Liver (tissue), 8 donors: ENCODE measurements at regions not wholly inside any gene's neighbourhood (a gene's known extent, or its start where the extent isn't known, plus 50 kb on each side); places are given as distances from the start of the nearest gene placed in this dataset.

Source experiments
- DNase-seq: peaks from one replicate; pipeline ENCODE4 v3.0.0-alpha.2; 2017; ENCODE audit warnings: low spot score
- H3K27ac ChIP-seq, 2 donors: one replicate each; pipeline ENCODE4 v1.7.0; 2013; ENCODE audit warnings: inconsistent platforms in 2 of 2, low read length in 2 of 2, control low read depth in 1 of 2, low read depth in 1 of 2, mild to moderate bottlenecking in 1 of 2
- H3K27me3 ChIP-seq, 4 donors: one replicate each; pipeline versions ENCODE4 v1.6.1 to v1.7.0; 2013; ENCODE audit warnings: low read length in 3 of 4, inconsistent platforms in 1 of 4, mild to moderate bottlenecking in 1 of 4, moderate library complexity in 1 of 4; ENCODE audit not compliant: control insufficient read depth in 4 of 4, insufficient read depth in 4 of 4
- H3K36me3 ChIP-seq, 4 donors: one replicate each; pipeline versions ENCODE4 v1.6.1 to v1.7.0; 2013; ENCODE audit warnings: low read length in 3 of 4, mild to moderate bottlenecking in 3 of 4, low read depth in 1 of 4, moderate library complexity in 1 of 4; ENCODE audit not compliant: control insufficient read depth in 4 of 4, insufficient read depth in 3 of 4
- H3K4me1 ChIP-seq, 4 donors: one replicate each; pipeline versions ENCODE4 v1.6.1 to v1.7.0; 2013; ENCODE audit warnings: low read length in 3 of 4, mild to moderate bottlenecking in 3 of 4, moderate library complexity in 1 of 4; ENCODE audit not compliant: control insufficient read depth in 4 of 4, insufficient read depth in 4 of 4
- H3K4me3 ChIP-seq, 3 donors: one replicate each; pipeline versions ENCODE4 v1.6.1 to v1.7.0; 2013; ENCODE audit warnings: low read length in 3 of 3, control low read depth in 1 of 3, low read depth in 1 of 3, mild to moderate bottlenecking in 1 of 3
- H3K9ac ChIP-seq, 2 donors: one replicate each; pipeline ENCODE4 v1.7.0; 2013; ENCODE audit warnings: low read length in 2 of 2, mild to moderate bottlenecking in 2 of 2, moderate library complexity in 2 of 2, control low read depth in 1 of 2, low read depth in 1 of 2
- H3K9me3 ChIP-seq, 4 donors: one replicate each; pipeline versions ENCODE4 v1.6.1 to v1.7.0; 2013; ENCODE audit warnings: low read length in 3 of 4; ENCODE audit not compliant: control insufficient read depth in 4 of 4
- ATF3 ChIP-seq: IDR thresholded peaks from 2 replicates; pipeline ENCODE4 v1.6.1; 2016; ENCODE audit warnings: antibody characterized with exemption
- CTCF ChIP-seq: fragments of 150-350 bp; IDR thresholded peaks from 2 replicates; pipeline ENCODE4 v1.5.1; 2017; ENCODE audit warnings: improper control_type of control experiment, low read depth, low read length; ENCODE audit not compliant: missing input control
- FOXA1 ChIP-seq: IDR thresholded peaks from 2 replicates; pipeline ENCODE4 v1.6.1; 2016; ENCODE audit warnings: antibody characterized with exemption
- FOXA2 ChIP-seq: IDR thresholded peaks from 2 replicates; pipeline ENCODE4 v1.6.1; 2016; ENCODE audit warnings: antibody characterized with exemption
- GABPA ChIP-seq, 2 donors: IDR thresholded peaks in 1 of 2; conservative IDR thresholded peaks in 1 of 2; 2 replicates each; pipeline ENCODE4 v1.6.1; 2016; ENCODE audit warnings: antibody characterized with exemption in 2 of 2, mild to moderate bottlenecking in 1 of 2, moderate library complexity in 1 of 2
- HNF4A ChIP-seq, 2 donors: conservative IDR thresholded peaks; 2 replicates each; pipeline ENCODE4 v1.6.1; 2016; ENCODE audit warnings: antibody characterized with exemption in 2 of 2, mild to moderate bottlenecking in 2 of 2
- HNF4G ChIP-seq: IDR thresholded peaks from 2 replicates; pipeline ENCODE4 v1.6.1; 2016; ENCODE audit warnings: antibody characterized with exemption
- JUND ChIP-seq, 2 donors: IDR thresholded peaks; 2 replicates each; pipeline ENCODE4 v1.6.1; 2016; ENCODE audit warnings: antibody characterized with exemption in 2 of 2
- MAX ChIP-seq: IDR thresholded peaks from 2 replicates; pipeline ENCODE4 v1.6.1; 2016; ENCODE audit warnings: antibody characterized with exemption
- NR2F2 ChIP-seq: IDR thresholded peaks from 2 replicates; pipeline ENCODE4 v1.6.1; 2016; ENCODE audit warnings: antibody characterized with exemption
- RAD21 ChIP-seq, 2 donors: IDR thresholded peaks; 2 replicates each; pipeline ENCODE4 v1.6.1; 2016; ENCODE audit warnings: antibody characterized with exemption in 2 of 2, mild to moderate bottlenecking in 2 of 2
- REST ChIP-seq: IDR thresholded peaks from 2 replicates; pipeline ENCODE4 v1.6.1; 2016; ENCODE audit warnings: antibody characterized with exemption, mild to moderate bottlenecking
- RXRA ChIP-seq, 2 donors: IDR thresholded peaks; 2 replicates each; pipeline ENCODE4 v1.6.1; 2017 to 2018; ENCODE audit warnings: antibody characterized with exemption in 2 of 2, mild to moderate bottlenecking in 1 of 2
- SP1 ChIP-seq: IDR thresholded peaks from 2 replicates; pipeline ENCODE4 v1.6.1; 2018; ENCODE audit warnings: antibody characterized with exemption, mild to moderate bottlenecking
- TAF1 ChIP-seq: conservative IDR thresholded peaks from 2 replicates; pipeline ENCODE4 v1.6.1; 2016; ENCODE audit warnings: antibody characterized with exemption, mild to moderate bottlenecking
- YY1 ChIP-seq: IDR thresholded peaks from 2 replicates; pipeline ENCODE4 v1.6.1; 2016; ENCODE audit warnings: antibody characterized with exemption, mild to moderate bottlenecking
- ZBTB33 ChIP-seq: IDR thresholded peaks from 2 replicates; pipeline ENCODE4 v1.6.1; 2016; ENCODE audit warnings: antibody characterized with exemption
- WGBS: extraction: QIAGEN DNeasy Blood & Tissue Kit; methylation state at CpG from one replicate; pipeline ENCODE4 v1.1.7; 2013; 5-methylcytosine and 5-hydroxymethylcytosine counted together
- donor health status: healthy.
- donor health status: healthy.
- donor health status: healthy.
- donor health status: healthy.
- donor health status: healthy.

- Histone ChIP-seq H3K4me1 (no peaks in the 10 kb centered on the region), H3K4me3 (no peak overlapping the region), H3K27ac (no peak overlapping the region), H3K9ac (no peak overlapping the region), H3K27me3 (peaks cover 0 to 4% (median 3%) of the 10 kb centered on the region in 4 donors), H3K9me3 (no peaks in the 10 kb centered on the region), H3K36me3 (no peaks in the 10 kb centered on the region)
- WGBS: 53% methylated on average over 8 of the region's 8 CpGs
- no peak for TF ChIP-seq TAF1
- no peak for TF ChIP-seq HNF4G
- TF ChIP-seq ZBTB33: no peak
- TF ChIP-seq RAD21 (IDR thresholded peaks at IDR 0.05): no peak
- TF ChIP-seq FOXA2: no peak
- TF ChIP-seq JUND (IDR thresholded peaks at IDR 0.05): no peak
- no peak for TF ChIP-seq FOXA1
- no peak for TF ChIP-seq REST
- TF ChIP-seq NR2F2: no peak
- no peak for TF ChIP-seq MAX
- TF ChIP-seq RXRA (IDR thresholded peaks at IDR 0.05): no peak
- no peak for TF ChIP-seq ATF3
- no peak for DNase-seq
Observed at GRCh38 chr5:1952021-1952420, 69.3 kb upstream of the IRX4 start.

GRCh38 chr5:1951165-1951816 lies 68.6 kb upstream of the IRX4 start:
- H3K36me3 ChIP-seq: no peaks in the 10 kb centered on the region
- H3K4me3 ChIP-seq: no peak overlapping the region
- WGBS: 93% methylated on average over 54 of the region's 54 CpGs
- TF ChIP-seq SP1 (no peak), JUND (IDR thresholded peaks at IDR 0.05) (no peak), NR2F2 (no peak), CTCF (no peak), REST (no peak), FOXA2 (no peak), YY1 (no peak), TAF1 (no peak), RXRA (IDR thresholded peaks at IDR 0.05) (no peak), GABPA (IDR thresholded peaks at IDR 0.05 in 1 of 2, conservative IDR thresholded peaks at IDR 0.05 in 1 of 2) (no peak), MAX (no peak), HNF4A (conservative IDR thresholded peaks at IDR 0.05) (no peak)
- DNase-seq: no peak
- no peaks in the 10 kb centered on the region for H3K9me3 ChIP-seq
- H3K4me1 ChIP-seq: no peaks in the 10 kb centered on the region
- no peak overlapping the region for H3K27ac ChIP-seq
- H3K27me3 ChIP-seq: peaks cover 0 to 4% (median 3%) of the 10 kb centered on the region in 4 donors
- no peak overlapping the region for H3K9ac ChIP-seq
